ENCODE measurements at regions not wholly inside any gene's neighbourhood (a gene's known extent, or its start where the extent isn't known, plus 50 kb on each side); places are given as distances from the start of the nearest gene placed in this dataset.

DNA sequence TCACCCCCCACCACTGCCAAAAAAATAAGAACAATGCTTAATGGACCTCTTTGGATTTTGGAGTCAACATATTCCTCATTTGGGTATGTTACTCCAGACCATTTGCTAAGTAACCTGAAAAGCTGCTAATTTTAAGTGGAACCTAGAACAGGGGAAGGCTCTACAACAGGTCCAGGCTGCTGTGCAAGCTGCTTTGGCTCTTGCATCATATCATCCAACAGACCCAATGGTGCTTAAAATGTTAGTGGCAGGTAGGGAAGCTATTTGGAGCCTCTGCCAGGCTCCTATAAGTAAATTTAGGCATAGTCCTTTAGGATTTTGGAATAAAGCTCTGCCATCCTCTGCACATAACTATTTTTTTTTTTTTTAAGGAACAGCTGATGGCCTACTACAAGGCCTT, 132.2 kb upstream of the PMCH start:
- DNase-seq (ENCODE audit: extremely low read depth in 1 of 4, low spot score in 3 of 4) (no peak), ATAC-seq (peak; percentile 47; the same call in 2 of the 3 replicates), FAIRE-seq (no peak)
- H2AFZ ChIP-seq (ENCODE audit: low read depth, low read length): no peak overlapping the region
- H3K79me2 ChIP-seq (ENCODE audit: control insufficient read depth, insufficient read depth, low read length): no peaks in the 10 kb centered on the region
- H3K9ac ChIP-seq (ENCODE audit: insufficient read depth in 1 of 2, low read depth in 2 of 2, low read length in 2 of 2): no peak overlapping the region
- ChIA-PET POLR2A (interaction anchor here (1.7 kb wide), 1 partner anchor 15 kb away, joined by 6 read pairs; no protein-coding TSS in a partner anchor), CTCF (ENCODE audit: low intra/inter-chr PET ratio) (no interaction called here)
- H3K4me2 ChIP-seq (ENCODE audit: insufficient read depth, low read length): no peak overlapping the region
- intact Hi-C loops (cut with micrococcal nuclease): no loop called here
- no peaks in the 10 kb centered on the region for H4K20me1 ChIP-seq (replicated peaks; ENCODE audit: control insufficient read depth, insufficient read depth, low read length)
- no peaks in the 10 kb centered on the region for H3K9me1 ChIP-seq (ENCODE audit: control insufficient read depth, insufficient read depth, low read length)
- TF ChIP-seq ZEB2 (IDR thresholded peaks at IDR 0.05) (no peak), NFATC3 (IDR thresholded peaks at IDR 0.05) (no peak), GABPB2 (CRISPR knock-in tag; conservative IDR thresholded peaks at IDR 0.05) (no peak), TAF7 (tag; IDR thresholded peaks at IDR 0.05) (no peak), SNRNP70 (optimal IDR thresholded peaks at IDR 0.05; ENCODE audit: low read depth, low read length) (no peak), SMAD1 (IDR thresholded peaks at IDR 0.05; ENCODE audit: low read depth, low read length, partially characterized antibody) (no peak), CEBPG (CRISPR knock-in tag; IDR thresholded peaks at IDR 0.05) (no peak), CEBPG (tag; conservative IDR thresholded peaks at IDR 0.05 in 1 of 2, IDR thresholded peaks at IDR 0.05 in 1 of 2) (peak; percentile 75 to 80), COPS2 (conservative IDR thresholded peaks at IDR 0.05) (no peak)
- TF ChIP-seq, protein P1, sequence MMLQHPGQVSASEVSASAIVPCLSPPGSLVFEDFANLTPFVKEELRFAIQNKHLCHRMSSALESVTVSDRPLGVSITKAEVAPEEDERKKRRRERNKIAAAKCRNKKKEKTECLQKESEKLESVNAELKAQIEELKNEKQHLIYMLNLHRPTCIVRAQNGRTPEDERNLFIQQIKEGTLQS (IDR thresholded peaks at IDR 0.05): peak; percentile 25; the same call in 1 of the 2 replicates
- TF ChIP-seq, protein P1 (CRISPR knock-in tag; conservative IDR thresholded peaks at IDR 0.05): no peak
- H3K36me3 ChIP-seq (ENCODE audit: control insufficient read depth, insufficient read depth, low read length): no peaks in the 10 kb centered on the region
- H3K27ac ChIP-seq (ENCODE audit: extremely low read depth, low read depth, low read length): no peak overlapping the region
- no TSS peak for BruUV-seq (replicated peaks)
- H3K4me3 ChIP-seq: no peak overlapping the region
- no peaks in the 10 kb centered on the region for H3K27me3 ChIP-seq (ENCODE audit: control insufficient read depth in 2 of 2, insufficient read depth in 2 of 2, low read length in 2 of 2)
- in situ Hi-C loops (cut with MboI): no loop called here
- H3K4me1 ChIP-seq (replicated peaks in 1 of 2; ENCODE audit: control insufficient read depth in 2 of 2, insufficient read depth in 2 of 2, low read length in 2 of 2): peaks cover 0 to 2% of the 10 kb centered on the region in 2 experiments; a peak in 1 of 5 replicates
- H3K9me3 ChIP-seq (replicated peaks; ENCODE audit: control insufficient read depth, insufficient read depth, low read depth, low read length): no peaks in the 10 kb centered on the region
